Left ventricle myocardium inferior (tissue), 1 donor: ENCODE measurements at regions not wholly inside any gene's neighbourhood (a gene's known extent, or its start where the extent isn't known, plus 50 kb on each side); places are given as distances from the start of the nearest gene placed in this dataset.

Experiments used
- DNase-seq: peaks from one replicate; pipeline ENCODE4 v3.0.0-alpha.2; 2020
- H3K27ac ChIP-seq: fragments of 200-600 bp; replicated peaks from 2 replicates; pipeline ENCODE4 v1.8.0; 2021
- H3K27me3 ChIP-seq: fragments of 200-600 bp; 2 replicates; pipeline ENCODE4 v1.8.0; 2021; ENCODE audit warnings: low read depth
- H3K36me3 ChIP-seq: fragments of 200-600 bp; 2 replicates; pipeline ENCODE4 v1.8.0; 2021
- H3K4me1 ChIP-seq: fragments of 200-600 bp; 2 replicates; pipeline ENCODE4 v1.8.0; 2021
- H3K4me3 ChIP-seq: fragments of 200-600 bp; 2 replicates; pipeline ENCODE4 v1.8.0; 2021; ENCODE audit warnings: mild to moderate bottlenecking, moderate library complexity
- H3K9me3 ChIP-seq: fragments of 200-600 bp; replicated peaks from 2 replicates; pipeline ENCODE4 v1.8.0; 2021
- intact Hi-C: fragments of 100-400 bp; cut with micrococcal nuclease; formaldehyde crosslinking; loops from one replicate; pipeline ENCODE4 v1.11.0; 2022
- TF ChIP-seq, protein P1 (sequence below): fragments of 200-600 bp; IDR thresholded peaks from 2 replicates; pipeline ENCODE4 v1.8.0; 2021; ENCODE audit warnings: antibody characterized with exemption, mild to moderate bottlenecking, borderline replicate concordance
- donor health status: DM: no; HTN: yes; CAD: no; lungs with severe emphysema.

DNA sequence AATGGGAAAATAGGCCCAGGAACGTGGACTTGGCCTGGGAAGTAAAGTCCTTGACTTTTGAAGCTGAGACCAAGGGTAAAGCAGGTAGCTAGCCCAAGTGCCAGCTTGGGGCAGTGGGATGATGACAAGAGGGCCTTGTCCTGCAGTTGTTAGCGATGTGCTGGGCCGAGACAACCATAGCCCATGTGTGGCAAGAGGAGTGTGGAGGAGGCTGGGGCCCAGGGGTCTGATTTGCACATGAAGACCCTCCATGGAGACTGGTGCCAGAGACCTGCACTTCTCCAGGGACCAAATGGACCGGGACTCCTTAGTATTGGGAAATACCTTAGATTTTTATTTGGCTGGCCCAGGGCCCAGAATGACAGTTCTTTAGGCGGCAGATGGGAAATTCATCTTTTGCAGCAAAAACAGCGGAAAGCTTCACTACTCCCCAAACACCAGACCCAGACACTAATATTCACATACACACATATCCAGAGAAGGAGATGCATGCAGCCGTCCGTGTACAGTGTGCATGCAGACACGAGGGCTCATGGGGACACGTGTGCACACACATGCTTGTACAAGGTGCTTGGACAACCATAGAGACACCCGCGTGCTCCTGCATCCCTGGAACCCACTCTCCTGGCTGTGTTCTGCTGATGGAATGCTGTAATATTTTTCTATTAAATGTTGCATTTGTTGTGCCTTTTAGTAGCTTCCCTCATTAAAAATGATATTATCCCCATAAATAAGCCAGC, 78.1 kb upstream of the CSF3R start:
- no peak overlapping the region for H3K27ac ChIP-seq
- intact Hi-C loops, result no loop called here
- no peak overlapping the region for H3K4me3 ChIP-seq
- peaks cover 83% of the 10 kb centered on the region for H3K27me3 ChIP-seq
- H3K9me3 ChIP-seq, result no peaks in the 10 kb centered on the region
- no peaks in the 10 kb centered on the region for H3K36me3 ChIP-seq
- DNase-seq, result no peak
- no peaks in the 10 kb centered on the region for H3K4me1 ChIP-seq
- TF ChIP-seq, protein P1, sequence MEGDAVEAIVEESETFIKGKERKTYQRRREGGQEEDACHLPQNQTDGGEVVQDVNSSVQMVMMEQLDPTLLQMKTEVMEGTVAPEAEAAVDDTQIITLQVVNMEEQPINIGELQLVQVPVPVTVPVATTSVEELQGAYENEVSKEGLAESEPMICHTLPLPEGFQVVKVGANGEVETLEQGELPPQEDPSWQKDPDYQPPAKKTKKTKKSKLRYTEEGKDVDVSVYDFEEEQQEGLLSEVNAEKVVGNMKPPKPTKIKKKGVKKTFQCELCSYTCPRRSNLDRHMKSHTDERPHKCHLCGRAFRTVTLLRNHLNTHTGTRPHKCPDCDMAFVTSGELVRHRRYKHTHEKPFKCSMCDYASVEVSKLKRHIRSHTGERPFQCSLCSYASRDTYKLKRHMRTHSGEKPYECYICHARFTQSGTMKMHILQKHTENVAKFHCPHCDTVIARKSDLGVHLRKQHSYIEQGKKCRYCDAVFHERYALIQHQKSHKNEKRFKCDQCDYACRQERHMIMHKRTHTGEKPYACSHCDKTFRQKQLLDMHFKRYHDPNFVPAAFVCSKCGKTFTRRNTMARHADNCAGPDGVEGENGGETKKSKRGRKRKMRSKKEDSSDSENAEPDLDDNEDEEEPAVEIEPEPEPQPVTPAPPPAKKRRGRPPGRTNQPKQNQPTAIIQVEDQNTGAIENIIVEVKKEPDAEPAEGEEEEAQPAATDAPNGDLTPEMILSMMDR, result no peak

DNA sequence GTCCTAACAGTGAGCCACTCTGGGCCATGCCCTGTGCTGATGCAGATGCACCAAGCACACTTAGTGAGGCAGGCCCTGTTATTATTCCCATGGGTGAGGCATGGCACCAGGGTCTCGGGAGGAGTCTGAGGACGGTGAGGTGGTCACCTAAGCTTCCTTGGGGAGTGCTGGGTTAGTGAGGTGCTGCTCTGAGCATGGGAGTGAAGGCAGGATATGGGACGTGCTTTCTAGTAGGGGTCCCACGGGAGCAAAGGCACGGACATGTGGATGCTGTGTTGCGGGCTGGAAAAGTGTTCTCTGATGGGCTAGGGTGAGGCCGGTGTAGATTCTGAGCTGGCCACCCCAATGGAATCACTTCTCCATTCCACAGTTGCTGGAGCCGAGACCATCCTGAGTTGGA, 77.5 kb upstream of the CSF3R start:
- H3K27ac ChIP-seq, result no peak overlapping the region
- intact Hi-C loops, result no loop called here
- TF ChIP-seq, protein P1, result no peak
- H3K36me3 ChIP-seq, result no peaks in the 10 kb centered on the region
- H3K4me3 ChIP-seq, result no peak overlapping the region
- no peaks in the 10 kb centered on the region for H3K9me3 ChIP-seq
- peaks cover 83% of the 10 kb centered on the region for H3K27me3 ChIP-seq
- no peak for DNase-seq
- H3K4me1 ChIP-seq, result no peaks in the 10 kb centered on the region

- intact Hi-C loops, result loop anchor here (10.0 kb wide), 1 partner anchor 876 kb away; no protein-coding TSS in a partner anchor
Measured at GRCh38 chr1:36559061-36559460, 76.3 kb upstream of the CSF3R start.

DNA sequence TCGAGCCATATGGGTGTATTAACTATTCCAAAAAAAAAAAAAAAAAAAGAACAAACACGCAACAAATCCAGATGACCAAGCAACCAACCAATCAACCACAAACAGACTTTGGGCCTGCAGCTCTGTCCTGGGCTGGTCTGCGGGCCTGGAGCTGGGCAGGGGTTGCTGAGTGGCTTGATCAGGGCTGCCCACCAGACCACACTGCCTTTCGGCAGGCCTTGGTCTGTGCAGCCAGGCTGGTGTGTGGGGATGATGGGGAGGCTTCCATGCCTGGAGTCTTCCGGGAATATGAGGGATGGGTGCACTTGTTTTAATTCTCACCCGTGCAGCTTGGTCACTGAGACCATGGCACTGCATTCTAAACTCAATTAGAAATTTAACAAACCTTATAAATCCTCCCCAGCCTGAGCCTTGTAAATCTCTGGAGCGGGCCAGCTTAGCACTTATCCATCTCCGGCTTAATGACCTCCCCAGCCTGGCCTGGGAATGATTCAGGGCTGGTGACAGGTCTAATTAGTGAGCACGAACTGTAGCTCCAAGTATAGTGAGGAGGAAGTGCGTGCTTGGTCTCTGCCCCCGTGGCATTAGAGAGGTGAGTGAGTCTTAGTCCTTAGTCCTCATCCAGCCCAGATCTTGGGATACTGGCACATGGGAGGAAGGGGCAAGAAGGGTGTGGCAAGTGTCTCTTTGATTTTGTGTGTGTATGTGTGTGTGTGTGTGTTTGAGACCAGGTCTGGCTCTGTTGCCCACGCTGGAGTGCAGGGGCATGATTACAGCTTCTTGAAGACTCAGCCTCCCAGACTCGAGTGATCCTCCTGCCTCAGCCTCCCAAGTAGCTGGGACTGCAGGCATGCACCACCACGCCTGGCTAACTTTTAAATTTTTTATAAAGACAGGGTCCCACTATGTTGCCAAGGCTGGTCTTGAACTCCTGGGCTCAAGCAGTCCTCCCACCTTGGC, 74.6 kb upstream of the CSF3R start:
- no peak overlapping the region for H3K4me3 ChIP-seq
- H3K27ac ChIP-seq, result no peak overlapping the region
- H3K36me3 ChIP-seq, result no peaks in the 10 kb centered on the region
- intact Hi-C loops, result loop anchor here (10.0 kb wide), 1 partner anchor 877 kb away; no protein-coding TSS in a partner anchor
- TF ChIP-seq, protein P1, result no peak
- peaks cover 90% of the 10 kb centered on the region for H3K27me3 ChIP-seq
- DNase-seq, result no peak
- no peaks in the 10 kb centered on the region for H3K4me1 ChIP-seq
- H3K9me3 ChIP-seq, result no peaks in the 10 kb centered on the region

More at GRCh38 chr1:36559061-36559460, 76.3 kb upstream of the CSF3R start:
- Histone ChIP-seq H3K27ac (no peak overlapping the region), H3K27me3 (peaks cover 83% of the 10 kb centered on the region), H3K4me3 (no peak overlapping the region), H3K4me1 (no peaks in the 10 kb centered on the region), H3K36me3 (no peaks in the 10 kb centered on the region), H3K9me3 (no peaks in the 10 kb centered on the region)
- TF ChIP-seq, protein P1, result no peak
- no peak for DNase-seq

DNA sequence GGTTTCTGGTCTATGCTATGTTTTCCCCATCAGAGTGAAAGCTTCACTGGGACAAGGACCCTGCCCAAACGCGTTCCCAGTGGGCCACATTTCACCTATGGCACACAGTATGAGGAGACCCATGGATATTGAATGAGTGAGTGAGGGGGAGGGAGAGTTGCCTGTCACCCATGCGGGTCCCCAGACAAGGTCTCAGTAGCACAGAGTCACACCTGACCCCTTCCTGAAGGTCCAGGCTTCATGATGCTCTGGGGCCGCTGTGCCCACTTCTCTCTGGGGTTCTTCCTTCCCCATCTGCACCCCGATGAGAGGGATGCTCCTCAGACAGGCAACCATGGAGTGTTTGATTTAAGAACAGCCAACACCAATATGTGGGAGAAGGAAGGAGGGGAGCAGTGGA, 72.3 kb upstream of the CSF3R start:
- H3K4me1 ChIP-seq, result no peaks in the 10 kb centered on the region
- H3K36me3 ChIP-seq, result no peaks in the 10 kb centered on the region
- H3K27ac ChIP-seq, result no peak overlapping the region
- H3K4me3 ChIP-seq, result no peak overlapping the region
- no peak for DNase-seq
- TF ChIP-seq, protein P1, result no peak
- intact Hi-C loops, result loop anchor here (10.0 kb wide), 1 partner anchor 880 kb away; no protein-coding TSS in a partner anchor
- peaks cover 100% of the 10 kb centered on the region for H3K27me3 ChIP-seq
- H3K9me3 ChIP-seq, result no peaks in the 10 kb centered on the region
